Omental fat pad (tissue), 3 donors: ENCODE measurements at regions not wholly inside any gene's neighbourhood (a gene's known extent, or its start where the extent isn't known, plus 50 kb on each side); places are given as distances from the start of the nearest gene placed in this dataset.
"Not testable (repeated sequence)": the region's sequence is repeated elsewhere in the genome, so short reads cannot be mapped to it uniquely, and the experiment has no call there.

ENCODE experiments used
- ATAC-seq: fragments of 150-250 bp; one replicate; pipeline ENCODE4 v1.9.1; 2016; ENCODE audit warnings: mild to moderate bottlenecking, moderate library complexity; ENCODE audit not compliant: low FRiP score
- DNase-seq: peaks from one replicate; pipeline ENCODE4 v3.0.0-alpha.2; 2019; ENCODE audit warnings: low spot score
- TF ChIP-seq, protein P1 (sequence below), 3 donors: fragments of 450-650 bp; IDR thresholded peaks; one replicate each; pipeline ENCODE4 v1.5.1; 2016 to 2017; ENCODE audit warnings: antibody characterized with exemption in 3 of 3, mild to moderate bottlenecking in 3 of 3, moderate library complexity in 2 of 3

DNA sequence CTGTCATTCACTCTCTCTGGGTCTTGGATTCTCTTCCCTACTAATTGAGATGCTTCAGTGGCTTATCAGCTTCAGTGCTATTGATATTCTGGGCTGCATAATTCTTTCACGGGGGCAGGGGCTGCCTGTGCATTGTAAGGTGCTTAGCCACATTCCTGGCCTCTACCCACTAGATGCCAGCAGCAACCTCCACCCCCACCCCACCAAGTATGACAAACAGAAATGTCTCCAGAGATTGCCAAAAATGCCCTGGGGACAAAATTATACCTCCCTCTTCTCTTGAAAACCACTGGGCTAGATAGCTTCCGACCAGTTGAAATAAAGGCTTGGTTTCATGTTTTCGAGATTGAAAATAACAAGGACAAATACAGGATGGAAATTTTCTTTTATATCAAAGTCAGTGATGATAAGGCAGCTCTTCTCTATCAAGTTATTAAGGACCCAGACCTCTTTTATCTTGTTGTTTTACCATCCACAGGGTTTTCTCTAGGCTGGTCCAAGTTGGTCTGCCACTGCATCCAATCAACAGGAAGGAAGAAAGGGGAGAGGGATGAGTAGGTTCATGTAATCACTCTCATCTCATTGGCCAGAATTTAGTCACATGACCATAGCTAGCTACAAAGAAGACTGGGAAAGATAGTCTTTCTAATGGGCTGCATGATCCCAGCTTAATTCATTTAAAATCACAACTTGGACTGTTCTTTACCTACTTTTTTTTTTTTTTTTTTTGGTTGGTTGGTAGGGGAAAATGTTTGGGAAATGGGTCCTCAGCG, 92.1 kb upstream of the RANBP3L start:
- TF ChIP-seq, protein P1, sequence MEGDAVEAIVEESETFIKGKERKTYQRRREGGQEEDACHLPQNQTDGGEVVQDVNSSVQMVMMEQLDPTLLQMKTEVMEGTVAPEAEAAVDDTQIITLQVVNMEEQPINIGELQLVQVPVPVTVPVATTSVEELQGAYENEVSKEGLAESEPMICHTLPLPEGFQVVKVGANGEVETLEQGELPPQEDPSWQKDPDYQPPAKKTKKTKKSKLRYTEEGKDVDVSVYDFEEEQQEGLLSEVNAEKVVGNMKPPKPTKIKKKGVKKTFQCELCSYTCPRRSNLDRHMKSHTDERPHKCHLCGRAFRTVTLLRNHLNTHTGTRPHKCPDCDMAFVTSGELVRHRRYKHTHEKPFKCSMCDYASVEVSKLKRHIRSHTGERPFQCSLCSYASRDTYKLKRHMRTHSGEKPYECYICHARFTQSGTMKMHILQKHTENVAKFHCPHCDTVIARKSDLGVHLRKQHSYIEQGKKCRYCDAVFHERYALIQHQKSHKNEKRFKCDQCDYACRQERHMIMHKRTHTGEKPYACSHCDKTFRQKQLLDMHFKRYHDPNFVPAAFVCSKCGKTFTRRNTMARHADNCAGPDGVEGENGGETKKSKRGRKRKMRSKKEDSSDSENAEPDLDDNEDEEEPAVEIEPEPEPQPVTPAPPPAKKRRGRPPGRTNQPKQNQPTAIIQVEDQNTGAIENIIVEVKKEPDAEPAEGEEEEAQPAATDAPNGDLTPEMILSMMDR (IDR thresholded peaks at IDR 0.05): no peak
- DNase-seq (no peak), ATAC-seq (no peak)

DNA sequence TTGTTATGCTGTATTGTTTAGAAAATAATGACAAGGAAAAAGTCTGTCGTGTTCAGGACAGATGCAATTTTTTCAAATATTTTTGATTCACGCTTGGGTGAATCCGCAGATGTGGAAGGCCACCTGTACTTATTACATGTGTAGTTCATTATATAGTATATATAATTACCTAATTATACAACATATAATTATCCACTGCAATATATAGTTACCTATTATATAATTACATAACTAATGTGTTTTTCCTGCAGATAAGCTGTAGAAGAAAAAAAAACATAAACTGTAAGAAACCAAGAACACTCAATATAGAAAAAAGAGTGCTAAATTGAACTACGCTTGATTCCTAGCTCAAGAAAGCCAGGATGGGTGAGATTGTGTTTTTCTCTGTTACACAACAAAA, 93.6 kb upstream of the RANBP3L start:
- DNase-seq (no peak), ATAC-seq (no peak)
- TF ChIP-seq, protein P1 (IDR thresholded peaks at IDR 0.05): no peak

DNA sequence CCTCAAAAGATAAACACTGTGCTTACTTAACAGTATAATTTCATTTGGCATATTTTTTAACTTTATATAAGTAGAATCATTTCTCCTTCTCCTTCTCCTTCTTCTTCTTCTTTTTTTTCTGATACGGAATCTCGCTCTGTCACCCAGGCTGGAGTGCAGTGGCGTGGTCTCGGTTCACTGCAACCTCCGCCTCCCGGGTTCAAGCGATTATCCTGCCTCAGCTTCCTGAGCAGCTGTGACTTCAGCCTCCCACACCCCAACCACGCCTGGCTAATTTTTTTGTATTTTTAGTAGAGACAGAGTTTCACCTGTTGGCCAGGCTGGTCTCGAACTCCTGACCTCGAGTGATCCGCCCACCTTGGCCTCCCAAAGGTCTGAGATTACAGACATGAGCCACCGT, 94.2 kb upstream of the RANBP3L start:
- ATAC-seq, DNase-seq: not testable (repeated sequence)

DNA sequence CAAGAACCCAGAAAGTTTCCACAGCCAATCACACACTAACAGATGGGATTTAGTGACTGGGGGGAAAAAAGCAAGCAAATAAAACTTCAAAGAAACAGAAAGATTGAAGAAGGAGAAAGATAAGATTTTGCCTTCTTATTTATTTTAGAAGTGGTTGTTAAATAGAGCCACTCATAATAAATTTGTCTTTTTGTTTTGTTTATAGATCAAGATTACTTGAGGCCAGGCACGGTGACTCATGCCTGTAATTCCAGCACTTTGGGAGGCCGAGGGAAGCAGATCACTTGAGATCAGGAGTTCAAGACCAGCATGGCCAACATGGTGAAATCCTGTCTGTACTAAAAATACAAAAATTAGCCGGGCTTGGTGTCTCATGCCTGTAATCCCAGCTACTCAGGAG, 94.9 kb upstream of the RANBP3L start:
- no peak for DNase-seq

DNA sequence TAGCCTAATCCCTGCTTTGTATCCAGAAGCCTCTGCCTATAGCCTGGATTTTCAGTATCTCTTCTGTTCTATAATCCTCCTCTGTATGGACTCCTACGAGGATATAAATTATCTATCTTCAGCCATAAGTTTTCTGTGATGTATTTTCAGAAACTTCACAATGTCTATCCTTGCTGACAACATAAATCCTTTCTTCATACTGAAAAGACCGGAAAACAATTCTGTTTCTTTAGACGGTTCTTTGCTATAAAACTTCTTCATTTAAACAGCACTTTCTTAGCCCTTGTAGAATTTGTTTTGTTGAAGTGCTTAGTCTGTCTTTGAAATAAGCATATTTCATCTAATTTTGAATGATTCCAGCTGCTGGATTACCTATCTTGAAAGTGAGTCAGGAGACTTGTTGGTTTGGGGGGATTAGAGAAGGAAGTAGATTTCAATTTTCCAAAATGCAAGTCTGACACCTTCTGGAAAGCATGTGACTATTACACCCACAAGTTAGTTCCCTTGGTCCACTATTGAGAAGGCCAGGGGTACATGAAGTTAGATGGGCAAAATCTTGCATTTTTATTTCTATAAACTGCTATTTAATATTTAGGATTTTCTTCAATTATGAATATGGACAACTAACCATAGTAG, 96.3 kb upstream of the RANBP3L start:
- TF ChIP-seq, protein P1 (IDR thresholded peaks at IDR 0.05): no peak
- DNase-seq (no peak), ATAC-seq (no peak)

More for the DNA sequence above, 94.9 kb upstream of the RANBP3L start:
- TF ChIP-seq, protein P1 (IDR thresholded peaks at IDR 0.05): no peak
- ATAC-seq: no peak

DNA sequence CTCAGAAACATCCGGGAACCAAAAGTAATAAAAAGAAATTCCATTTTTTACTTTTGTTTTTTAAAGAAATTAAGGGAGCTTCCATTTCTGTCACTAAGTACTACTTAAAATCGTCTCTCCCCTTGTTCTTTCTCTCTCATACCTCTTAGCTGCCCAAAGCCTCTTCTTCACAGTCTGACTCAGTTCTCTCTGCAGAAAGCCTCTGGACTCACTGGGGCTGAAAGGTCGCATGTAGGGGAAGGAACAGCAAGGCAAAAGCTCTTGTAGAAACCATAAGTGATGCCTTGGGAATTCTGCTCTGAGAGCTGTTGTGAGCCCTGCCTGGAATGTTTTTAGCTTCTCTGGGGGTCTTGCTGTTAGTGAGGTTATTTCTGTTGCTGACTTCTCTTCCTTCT, 100.8 kb upstream of the RANBP3L start:
- DNase-seq: no peak
- TF ChIP-seq, protein P1 (IDR thresholded peaks at IDR 0.05): no peak
- no peak for ATAC-seq

DNA sequence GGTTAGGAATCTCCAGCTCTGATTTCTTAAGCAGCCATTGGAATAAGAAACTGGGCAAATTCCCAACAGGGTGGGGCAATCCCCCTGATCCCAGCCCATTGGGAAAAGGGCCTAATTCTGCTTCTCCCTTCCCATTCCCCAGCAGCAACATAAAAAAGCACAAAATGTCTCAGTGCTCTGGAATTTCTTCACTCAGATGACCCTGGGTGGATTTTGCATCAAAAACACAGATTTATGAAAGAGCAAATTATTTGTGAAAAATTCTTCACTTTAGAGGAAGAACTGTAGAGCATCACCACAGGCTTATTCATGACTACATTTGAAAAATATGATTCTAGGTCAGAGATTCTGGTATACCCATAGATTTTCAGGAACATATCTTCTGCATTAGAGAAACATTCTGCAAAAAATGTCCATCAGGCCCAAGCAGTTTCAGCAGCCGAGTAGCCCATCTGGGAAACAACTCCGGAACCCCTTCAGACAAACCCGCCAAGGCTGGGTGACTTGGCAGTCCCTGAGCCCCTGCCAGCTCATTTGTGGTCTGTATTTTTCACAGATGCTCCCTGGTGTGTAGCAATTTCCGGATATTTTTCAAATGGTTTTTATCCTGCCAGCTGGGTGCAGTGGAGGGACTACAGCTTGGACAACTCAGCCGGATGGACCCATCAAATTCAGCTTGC, 102.1 kb upstream of the RANBP3L start:
- TF ChIP-seq, protein P1 (IDR thresholded peaks at IDR 0.05): no peak
- ATAC-seq (peak; percentile 79), DNase-seq (no peak)
